Activated naive CD4-positive, alpha-beta T cell treated with anti-CD3 and anti-CD28 coated beads for 36 hours (primary cell): ENCODE measurements at regions not wholly inside any gene's neighbourhood (a gene's known extent, or its start where the extent isn't known, plus 50 kb on each side); places are given as distances from the start of the nearest gene placed in this dataset.

Experiments used
- CTCF ChIA-PET: fragments of 350-600 bp; sonication (Branson Sonifier 250); formaldehyde crosslinking; loops from one replicate; lab custom pipeline; 2021; ENCODE audit warnings: antibody characterized with exemption; lab: Charles Lee
- DNase-seq: peaks from one replicate; pipeline ENCODE4 v3.0.0-alpha.2; 2020
- H3K27ac Mint-ChIP-seq: one replicate; pipeline ENCODE4 v1.8.0; 2021; ENCODE audit warnings: mild to moderate bottlenecking, mixed read lengths
- H3K27me3 Mint-ChIP-seq: one replicate; pipeline ENCODE4 v1.8.0; 2021; ENCODE audit warnings: low read depth, mixed read lengths
- H3K36me3 Mint-ChIP-seq: one replicate; pipeline ENCODE4 v1.8.0; 2021; ENCODE audit warnings: low read depth, mixed read lengths
- H3K4me1 Mint-ChIP-seq: one replicate; pipeline ENCODE4 v1.8.0; 2021; ENCODE audit warnings: low read depth, mixed read lengths
- H3K4me3 Mint-ChIP-seq: one replicate; pipeline ENCODE4 v1.8.0; 2021; ENCODE audit warnings: mild to moderate bottlenecking, moderate library complexity, mixed read lengths
- H3K9me3 Mint-ChIP-seq: one replicate; pipeline ENCODE4 v1.8.0; 2021; ENCODE audit warnings: mixed read lengths
- intact Hi-C: fragments of 100-400 bp; cut with micrococcal nuclease; formaldehyde crosslinking; loops from one replicate; pipeline ENCODE4 v1.15.1; 2023

DNA sequence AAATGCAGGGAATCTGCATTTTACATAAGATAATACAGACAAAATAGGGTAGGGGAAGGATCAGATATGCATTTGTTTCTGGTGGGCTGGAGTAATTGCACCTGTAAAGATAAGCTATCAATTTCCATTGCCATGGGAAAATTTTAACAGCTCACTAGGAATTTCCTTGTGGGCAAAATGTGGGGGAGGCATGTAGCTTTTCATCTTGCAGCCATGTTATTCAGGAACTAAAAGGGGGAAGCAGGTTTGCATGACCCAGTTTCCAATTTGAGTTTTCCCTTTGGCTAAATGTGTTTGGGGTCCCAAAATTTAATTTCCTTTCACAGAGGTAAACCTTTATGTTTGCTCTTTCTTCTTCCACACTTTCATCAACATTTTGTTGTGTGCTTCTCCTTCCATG lies 624.4 kb downstream of the NYAP2 start:
- Mint-ChIP-seq H3K36me3 (peaks cover 2% of the 10 kb centered on the region), H3K27ac (no peak overlapping the region), H3K9me3 (peaks cover 5% of the 10 kb centered on the region), H3K27me3 (peaks cover 27% of the 10 kb centered on the region), H3K4me3 (no peak overlapping the region), H3K4me1 (peaks cover 2% of the 10 kb centered on the region)
- intact Hi-C loops: no loop called here
- DNase-seq: no peak
- CTCF ChIA-PET: no interaction called here

- Mint-ChIP-seq H3K4me3 (no peak overlapping the region), H3K4me1 (peaks cover 2% of the 10 kb centered on the region), H3K36me3 (peaks cover 3% of the 10 kb centered on the region), H3K27ac (no peak overlapping the region), H3K9me3 (peaks cover 8% of the 10 kb centered on the region), H3K27me3 (peaks cover 25% of the 10 kb centered on the region)
- intact Hi-C loops: no loop called here
- CTCF ChIA-PET: no interaction called here
- no peak for DNase-seq
These were observed 623.9 kb downstream of the NYAP2 start for GRCh38 chr2:226023383-226023782.

GRCh38 chr2:226020956-226021355 lies 621.4 kb downstream of the NYAP2 start:
- H3K4me1 Mint-ChIP-seq: peaks cover 7% of the 10 kb centered on the region
- intact Hi-C loops: no loop called here
- peaks cover 28% of the 10 kb centered on the region for H3K27me3 Mint-ChIP-seq
- H3K36me3 Mint-ChIP-seq: peaks cover 3% of the 10 kb centered on the region
- no peak for DNase-seq
- CTCF ChIA-PET: no interaction called here
- no peak overlapping the region for H3K27ac Mint-ChIP-seq
- H3K9me3 Mint-ChIP-seq: peaks cover 12% of the 10 kb centered on the region
- H3K4me3 Mint-ChIP-seq: no peak overlapping the region

DNA sequence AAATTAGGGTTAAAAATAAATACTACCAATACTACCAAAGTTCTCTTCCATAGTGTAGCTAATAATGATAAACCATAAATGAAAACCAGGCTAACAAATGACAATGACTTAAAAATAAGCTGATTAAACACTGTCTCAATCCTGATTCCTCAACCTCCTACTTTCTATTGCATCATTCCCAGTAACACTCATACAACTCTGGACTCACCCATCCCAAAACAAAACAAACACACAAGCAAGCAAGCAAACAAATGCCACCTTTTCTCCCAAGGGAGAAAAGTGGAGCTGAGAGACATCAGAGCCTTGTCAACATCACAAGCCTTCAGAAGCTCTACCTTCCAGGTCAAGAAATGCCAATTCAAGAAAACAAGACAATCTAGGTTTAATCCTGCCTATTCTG lies 620.7 kb downstream of the NYAP2 start:
- DNase-seq: no peak
- no peak overlapping the region for H3K4me3 Mint-ChIP-seq
- no peak overlapping the region for H3K27ac Mint-ChIP-seq
- H3K36me3 Mint-ChIP-seq: peaks cover 3% of the 10 kb centered on the region
- H3K4me1 Mint-ChIP-seq: peaks cover 7% of the 10 kb centered on the region
- peaks cover 12% of the 10 kb centered on the region for H3K9me3 Mint-ChIP-seq
- intact Hi-C loops: no loop called here
- H3K27me3 Mint-ChIP-seq: peaks cover 28% of the 10 kb centered on the region
- CTCF ChIA-PET: no interaction called here

DNA sequence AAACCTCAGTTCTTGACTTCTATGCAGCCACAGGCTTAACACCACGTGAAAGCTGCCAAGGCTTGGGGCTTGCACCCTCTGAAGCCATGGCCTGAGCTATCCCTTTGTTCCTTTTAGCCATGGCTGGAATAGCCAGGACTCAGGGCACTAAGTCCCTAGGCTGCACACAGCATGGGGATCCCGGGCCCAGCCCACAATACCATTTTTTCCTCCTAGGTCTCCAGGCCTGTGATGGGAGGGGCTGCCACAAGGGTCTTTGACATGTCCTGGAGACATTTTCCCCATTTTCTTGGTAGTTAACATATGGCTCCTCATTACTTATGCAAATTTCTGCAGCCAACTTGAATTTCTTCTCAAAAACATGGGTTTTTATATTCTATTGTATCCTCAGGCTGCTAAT lies 619.1 kb downstream of the NYAP2 start:
- H3K36me3 Mint-ChIP-seq: peaks cover 3% of the 10 kb centered on the region
- peaks cover 12% of the 10 kb centered on the region for H3K9me3 Mint-ChIP-seq
- no peak overlapping the region for H3K4me3 Mint-ChIP-seq
- no peak for DNase-seq
- CTCF ChIA-PET: no interaction called here
- H3K27ac Mint-ChIP-seq: no peak overlapping the region
- peaks cover 7% of the 10 kb centered on the region for H3K4me1 Mint-ChIP-seq
- peaks cover 21% of the 10 kb centered on the region for H3K27me3 Mint-ChIP-seq
- intact Hi-C loops: no loop called here

DNA sequence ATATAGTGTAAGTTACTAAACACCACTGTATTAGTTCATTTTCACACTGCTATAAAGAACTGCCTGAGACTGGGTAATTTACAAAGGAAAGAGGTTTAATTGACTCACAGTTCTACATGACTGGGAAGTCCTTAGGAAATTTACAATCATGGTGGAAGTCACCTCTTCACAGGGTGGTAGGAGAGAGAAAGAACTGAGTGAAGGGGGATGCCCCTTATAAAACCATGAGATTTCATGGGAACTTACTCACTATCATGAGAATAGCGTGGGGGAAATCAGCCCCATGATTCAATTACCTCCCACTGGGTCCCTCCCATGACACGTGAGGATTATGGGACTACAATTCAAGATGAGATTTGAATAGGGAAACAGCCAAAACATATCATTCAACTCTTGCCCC lies 618.0 kb downstream of the NYAP2 start:
- intact Hi-C loops: loop anchor here (1.0 kb wide), 1 partner anchor 14 kb away; no protein-coding TSS in a partner anchor
- Mint-ChIP-seq H3K36me3 (peaks cover 3% of the 10 kb centered on the region), H3K4me1 (peaks cover 7% of the 10 kb centered on the region), H3K9me3 (peaks cover 12% of the 10 kb centered on the region), H3K4me3 (no peak overlapping the region), H3K27me3 (peaks cover 21% of the 10 kb centered on the region), H3K27ac (no peak overlapping the region)
- CTCF ChIA-PET: no interaction called here
- DNase-seq: peak; percentile 25

DNA sequence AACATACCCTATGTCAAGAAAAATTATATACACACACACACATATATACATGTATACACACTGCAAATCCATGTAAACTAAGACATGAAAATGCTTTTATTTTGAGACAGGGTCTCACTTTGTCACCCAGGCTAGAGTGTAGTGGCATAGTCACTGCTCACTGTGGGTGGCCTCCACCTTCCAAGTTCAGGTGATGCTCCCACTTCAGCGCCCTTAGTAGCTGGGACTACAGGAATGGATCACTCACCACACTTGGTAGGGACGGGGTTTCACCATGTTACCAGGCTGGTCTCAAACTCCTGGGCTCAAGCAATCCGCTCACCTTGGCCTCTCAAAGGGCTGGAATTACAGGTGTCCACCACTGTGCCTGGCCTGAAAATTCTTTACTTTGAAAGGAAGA lies 617.6 kb downstream of the NYAP2 start:
- DNase-seq: no peak
- Mint-ChIP-seq H3K27me3 (peaks cover 21% of the 10 kb centered on the region), H3K36me3 (peaks cover 3% of the 10 kb centered on the region), H3K4me1 (peaks cover 7% of the 10 kb centered on the region), H3K4me3 (no peak overlapping the region), H3K27ac (no peak overlapping the region), H3K9me3 (peaks cover 12% of the 10 kb centered on the region)
- intact Hi-C loops: loop anchor here (1.0 kb wide), 1 partner anchor 14 kb away; no protein-coding TSS in a partner anchor
- CTCF ChIA-PET: no interaction called here

GRCh38 chr2:226011716-226012450 lies 612.4 kb downstream of the NYAP2 start:
- H3K36me3 Mint-ChIP-seq: no peaks in the 10 kb centered on the region
- H3K27me3 Mint-ChIP-seq: peaks cover 16% of the 10 kb centered on the region
- no peaks in the 10 kb centered on the region for H3K9me3 Mint-ChIP-seq
- no peaks in the 10 kb centered on the region for H3K4me1 Mint-ChIP-seq
- intact Hi-C loops: no loop called here
- DNase-seq: no peak
- H3K27ac Mint-ChIP-seq: no peak overlapping the region
- CTCF ChIA-PET: no interaction called here
- no peak overlapping the region for H3K4me3 Mint-ChIP-seq

- DNase-seq: no peak
- no peaks in the 10 kb centered on the region for H3K4me1 Mint-ChIP-seq
- no peak overlapping the region for H3K4me3 Mint-ChIP-seq
- H3K27me3 Mint-ChIP-seq: peaks cover 7% of the 10 kb centered on the region
- H3K27ac Mint-ChIP-seq: no peak overlapping the region
- H3K9me3 Mint-ChIP-seq: no peaks in the 10 kb centered on the region
- intact Hi-C loops: no loop called here
- CTCF ChIA-PET: no interaction called here
- no peaks in the 10 kb centered on the region for H3K36me3 Mint-ChIP-seq
These were observed 602.9 kb downstream of the NYAP2 start for GRCh38 chr2:226002438-226002837.

DNA sequence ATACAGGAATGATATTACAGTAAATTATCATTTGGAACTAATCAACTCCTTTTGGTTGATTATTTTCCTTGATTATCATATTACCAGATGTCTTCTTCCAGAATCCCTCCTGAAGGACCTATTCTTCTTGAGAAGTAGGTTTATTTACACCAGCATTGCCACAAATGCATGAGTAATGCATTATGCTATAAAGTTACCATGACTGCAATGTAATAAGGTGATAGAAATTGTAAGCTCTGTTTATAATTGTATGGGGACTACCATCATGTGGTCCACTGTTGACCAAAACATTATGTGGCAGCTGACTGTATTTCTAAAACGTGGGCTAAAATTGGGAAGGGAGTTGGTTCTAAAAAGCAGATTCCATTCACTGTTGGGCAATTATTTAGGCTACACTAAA lies 602.2 kb downstream of the NYAP2 start:
- intact Hi-C loops: no loop called here
- Mint-ChIP-seq H3K9me3 (no peaks in the 10 kb centered on the region), H3K4me3 (no peak overlapping the region), H3K36me3 (no peaks in the 10 kb centered on the region), H3K27ac (no peak overlapping the region), H3K27me3 (peaks cover 7% of the 10 kb centered on the region), H3K4me1 (no peaks in the 10 kb centered on the region)
- no peak for DNase-seq
- CTCF ChIA-PET: no interaction called here

- H3K9me3 Mint-ChIP-seq: no peaks in the 10 kb centered on the region
- intact Hi-C loops: no loop called here
- H3K27ac Mint-ChIP-seq: no peak overlapping the region
- H3K4me3 Mint-ChIP-seq: no peak overlapping the region
- no peak for DNase-seq
- no peaks in the 10 kb centered on the region for H3K36me3 Mint-ChIP-seq
- no peaks in the 10 kb centered on the region for H3K4me1 Mint-ChIP-seq
- CTCF ChIA-PET: no interaction called here
- H3K27me3 Mint-ChIP-seq: peaks cover 4% of the 10 kb centered on the region
These were observed 600.2 kb downstream of the NYAP2 start for GRCh38 chr2:225999692-226000091.

DNA sequence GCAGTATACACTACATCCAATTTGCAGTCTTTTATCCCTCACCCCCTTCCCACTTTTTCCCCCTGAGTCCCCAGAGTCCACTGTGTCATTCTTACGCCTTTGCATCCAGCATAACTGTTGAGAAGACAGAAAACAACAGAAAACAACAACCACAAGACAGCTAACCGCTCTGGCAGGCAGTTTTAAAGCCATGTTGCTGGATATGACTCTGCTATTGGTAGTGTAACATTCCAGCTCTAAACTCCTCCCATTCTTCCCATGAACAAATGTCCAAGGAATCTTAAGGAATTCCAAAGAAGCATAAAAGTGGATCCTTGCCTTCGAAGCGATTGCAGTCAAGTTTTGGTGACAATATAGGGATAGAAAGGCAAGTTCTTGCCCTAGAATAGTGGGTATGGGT lies 599.1 kb downstream of the NYAP2 start:
- Mint-ChIP-seq H3K4me3 (no peak overlapping the region), H3K9me3 (no peaks in the 10 kb centered on the region), H3K4me1 (no peaks in the 10 kb centered on the region), H3K27ac (no peak overlapping the region), H3K27me3 (peaks cover 3% of the 10 kb centered on the region), H3K36me3 (no peaks in the 10 kb centered on the region)
- CTCF ChIA-PET: no interaction called here
- intact Hi-C loops: no loop called here
- no peak for DNase-seq

DNA sequence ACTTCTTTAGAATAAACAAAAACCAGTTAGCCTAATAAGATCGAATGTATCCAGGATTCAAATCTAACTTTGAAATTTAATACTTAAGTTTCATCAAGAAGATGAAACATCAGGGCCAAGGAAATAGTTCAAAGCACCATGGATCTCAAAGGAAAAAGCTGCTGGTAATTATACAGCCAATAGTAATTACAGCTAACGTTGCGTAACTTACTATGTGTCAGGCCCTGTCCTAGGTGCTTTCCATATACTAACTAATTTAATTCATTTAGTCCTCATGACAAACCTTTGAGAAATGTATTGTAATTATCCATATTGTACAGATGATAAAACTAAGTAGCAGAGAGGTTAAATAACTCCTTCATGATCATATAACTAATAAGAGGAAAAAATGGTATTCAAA lies 598.6 kb downstream of the NYAP2 start:
- H3K4me1 Mint-ChIP-seq: no peaks in the 10 kb centered on the region
- no peak for DNase-seq
- H3K36me3 Mint-ChIP-seq: no peaks in the 10 kb centered on the region
- H3K27ac Mint-ChIP-seq: no peak overlapping the region
- H3K9me3 Mint-ChIP-seq: no peaks in the 10 kb centered on the region
- H3K4me3 Mint-ChIP-seq: no peak overlapping the region
- peaks cover 3% of the 10 kb centered on the region for H3K27me3 Mint-ChIP-seq
- CTCF ChIA-PET: interaction anchor here (0.6 kb wide), 1 partner anchor 100 kb away, joined by 3 read pairs; no protein-coding TSS in a partner anchor
- intact Hi-C loops: no loop called here
